ENCODE measurements at regions not wholly inside any gene's neighbourhood (a gene's known extent, or its start where the extent isn't known, plus 50 kb on each side); places are given as distances from the start of the nearest gene placed in this dataset.
A peak's percentile ranks its signal among the peaks of the same experiment; 100 is the strongest.
"Not testable (repeated sequence)": the region's sequence is repeated elsewhere in the genome, so short reads cannot be mapped to it uniquely, and the experiment has no call there.

- DNase-seq: no peak
These were observed 173.0 kb downstream of the EBLN2 start for GRCh38 chr3:73234354-73235014.

DNA sequence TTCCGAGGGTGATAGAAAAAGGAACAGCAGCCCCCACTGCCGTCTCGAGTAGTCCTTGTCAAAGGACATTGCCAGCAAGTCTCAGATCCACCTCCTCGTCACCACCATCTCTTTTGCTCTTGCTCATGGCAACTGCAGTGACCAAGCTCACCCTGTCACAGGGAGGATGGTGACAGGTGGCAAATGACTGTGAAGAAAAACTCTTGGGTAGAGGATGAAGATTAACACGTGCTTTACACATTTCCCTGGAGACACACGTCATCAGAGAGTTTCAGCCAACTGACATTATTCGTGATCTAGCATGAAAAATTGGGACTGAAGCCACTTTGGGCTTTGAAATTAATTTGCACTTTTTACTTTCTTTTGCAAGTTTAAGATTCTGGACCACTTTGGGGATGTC is 174.3 kb downstream of the EBLN2 start:
- no peak for DNase-seq

DNA sequence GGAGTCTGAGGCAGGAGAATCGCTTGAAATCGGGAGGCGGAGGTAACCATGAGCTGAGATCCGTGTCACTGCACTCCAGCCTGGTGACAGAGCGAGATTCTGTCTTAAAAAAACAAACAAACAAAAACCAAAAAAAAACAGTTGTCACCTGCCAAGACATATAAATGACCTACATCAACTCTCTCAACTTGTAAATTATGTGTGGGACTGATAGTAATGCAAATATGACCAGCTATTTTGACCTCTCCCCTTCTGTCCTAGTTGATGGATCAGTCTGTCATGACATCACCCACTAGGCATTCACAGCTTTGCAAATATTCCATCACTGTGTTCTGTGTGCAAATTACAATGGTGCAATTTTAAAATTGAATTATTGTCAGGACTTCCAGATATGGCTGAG is 175.4 kb downstream of the EBLN2 start:
- DNase-seq: no peak

- no peak for DNase-seq
These were observed 182.3 kb downstream of the EBLN2 start for GRCh38 chr3:73243740-73244139.

DNA sequence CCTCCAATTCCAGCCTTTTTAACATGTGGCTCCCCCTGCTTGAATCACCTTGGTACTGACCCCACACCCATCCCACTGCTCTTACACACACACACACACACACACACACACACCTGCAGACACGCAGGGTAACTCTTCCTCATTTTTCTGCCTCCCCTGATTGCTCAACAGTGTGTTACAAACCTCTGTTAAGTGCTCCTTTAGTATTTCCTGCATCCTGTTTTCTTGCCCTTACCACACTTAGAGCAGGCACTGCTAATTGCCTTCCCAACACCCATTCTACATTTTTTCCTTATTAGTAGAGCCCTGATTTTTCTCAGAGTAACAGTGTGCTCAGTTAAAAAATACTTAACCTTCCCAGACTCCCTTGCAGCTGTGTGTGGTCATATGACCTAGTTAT is 184.0 kb downstream of the EBLN2 start:
- no peak for DNase-seq

- no peak for DNase-seq
These were observed 187.6 kb downstream of the EBLN2 start for GRCh38 chr3:73249047-73249446.

DNA sequence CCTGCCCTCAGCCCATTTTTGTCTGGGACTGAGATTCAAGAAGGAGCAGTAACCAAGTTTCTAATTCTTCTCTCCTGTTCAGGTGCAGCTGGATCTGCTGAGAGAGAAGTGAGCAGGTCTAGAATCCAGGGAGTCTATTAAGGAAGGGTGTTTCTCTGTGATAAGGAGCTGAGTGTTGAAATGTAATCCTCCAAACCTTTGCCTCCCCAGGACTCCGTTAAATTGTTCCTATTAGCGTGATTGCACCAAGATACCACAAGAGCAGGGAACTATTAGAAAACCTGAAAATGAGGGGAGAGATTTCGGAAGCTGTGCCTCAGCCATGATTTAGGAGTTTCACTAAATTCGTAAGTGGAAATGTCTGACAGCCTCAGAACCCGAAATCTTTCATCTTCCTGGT is 192.6 kb downstream of the EBLN2 start:
- DNase-seq: no peak

DNA sequence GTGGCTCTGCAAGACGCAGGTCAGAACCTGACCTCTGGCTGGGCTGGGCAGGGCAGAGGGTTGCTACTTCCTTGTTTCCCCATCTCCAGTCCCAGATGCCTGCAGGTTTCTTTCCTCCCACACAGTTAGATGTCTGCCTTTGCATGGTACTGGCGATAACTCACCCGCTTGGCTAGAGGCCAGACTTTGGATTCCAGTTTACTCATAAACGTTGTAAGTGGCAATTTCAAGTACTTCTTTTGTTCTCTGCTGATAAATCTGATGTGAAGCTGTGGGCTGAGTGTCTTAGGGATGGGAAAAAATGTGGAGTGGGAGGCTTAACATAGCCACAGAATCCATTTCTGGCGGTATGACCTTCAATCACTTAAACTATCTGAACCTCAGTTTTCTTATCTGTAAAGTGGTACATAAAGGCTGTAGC is 194.2 kb downstream of the EBLN2 start:
- DNase-seq: peak; percentile 38 to 44

DNA sequence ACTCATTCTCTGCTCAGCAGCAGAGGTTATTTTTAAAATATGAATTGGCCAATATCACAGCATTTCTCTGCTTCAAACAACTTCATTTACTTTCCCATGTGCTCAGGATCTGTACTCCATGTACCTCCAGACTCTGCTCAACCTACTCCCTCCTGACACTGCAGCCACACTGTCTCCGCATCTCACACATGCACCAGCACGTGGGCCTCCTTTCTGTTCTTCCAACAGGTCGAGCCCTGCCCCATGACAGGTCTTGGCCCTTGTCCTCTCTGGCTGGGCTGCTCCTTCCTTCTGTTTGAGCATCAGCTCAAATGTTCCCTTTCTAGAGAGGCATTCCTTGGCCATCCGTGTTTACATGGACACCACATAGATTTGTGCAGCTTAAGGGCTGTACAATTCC is 195.7 kb downstream of the EBLN2 start:
- DNase-seq: no peak

GRCh38 chr3:73258057-73258456 is 196.6 kb downstream of the EBLN2 start:
- DNase-seq: no peak

- DNase-seq: no peak
These were observed 197.8 kb downstream of the EBLN2 start for GRCh38 chr3:73259291-73259690.

- no peak for DNase-seq
These were observed 198.4 kb downstream of the EBLN2 start for GRCh38 chr3:73259856-73260255.

DNA sequence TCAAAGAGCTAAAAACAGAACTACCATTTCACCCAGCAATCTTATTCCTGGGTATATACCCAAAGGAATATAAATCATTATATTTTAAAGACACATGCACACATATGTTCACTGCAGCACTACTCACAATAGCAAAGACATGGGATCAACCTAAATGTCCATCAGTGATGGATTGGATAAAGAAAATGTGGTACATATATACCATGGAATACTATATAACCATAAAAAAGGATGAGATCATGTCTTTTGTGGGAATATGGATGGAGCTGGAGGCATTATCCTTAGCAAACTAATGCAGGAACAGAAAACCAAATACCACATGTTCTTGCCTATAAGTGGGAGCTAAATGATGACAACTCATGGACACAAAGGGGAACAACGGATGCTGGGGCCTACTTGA is 205.1 kb downstream of the EBLN2 start:
- DNase-seq: not testable (repeated sequence)

- DNase-seq: not testable (repeated sequence)
These were observed 207.7 kb downstream of the EBLN2 start for GRCh38 chr3:73269126-73269525.

GRCh38 chr3:73270839-73271483 is 209.5 kb downstream of the EBLN2 start:
- no peak for DNase-seq

- DNase-seq: no peak
These were observed 211.9 kb downstream of the EBLN2 start for GRCh38 chr3:73273341-73273740.

- DNase-seq: no peak
These were observed 219.3 kb downstream of the EBLN2 start for GRCh38 chr3:73280746-73281145.

GRCh38 chr3:73284472-73284871 is 223.0 kb downstream of the EBLN2 start:
- DNase-seq: no peak

GRCh38 chr3:73291541-73291940 is 230.1 kb downstream of the EBLN2 start:
- DNase-seq: no peak

DNA sequence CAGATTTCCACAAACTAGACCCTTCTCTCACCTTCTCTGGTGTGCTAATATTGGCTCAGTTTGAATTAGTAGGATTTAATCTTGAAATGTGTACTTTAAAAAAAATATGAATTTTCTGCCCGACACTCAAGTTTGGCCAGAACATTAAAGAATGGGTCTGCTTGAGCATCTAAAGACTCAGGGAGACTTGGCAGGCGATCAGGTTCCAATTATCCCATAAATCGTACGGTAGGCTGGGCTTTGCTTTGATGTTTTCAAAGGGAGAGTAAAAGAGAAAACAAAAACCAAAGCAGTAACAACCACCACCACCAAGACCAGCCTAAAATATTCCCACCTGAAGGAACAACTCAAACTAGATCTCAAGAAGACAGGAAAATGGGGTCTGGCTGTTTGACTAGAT is 230.8 kb downstream of the EBLN2 start:
- DNase-seq: no peak

DNA sequence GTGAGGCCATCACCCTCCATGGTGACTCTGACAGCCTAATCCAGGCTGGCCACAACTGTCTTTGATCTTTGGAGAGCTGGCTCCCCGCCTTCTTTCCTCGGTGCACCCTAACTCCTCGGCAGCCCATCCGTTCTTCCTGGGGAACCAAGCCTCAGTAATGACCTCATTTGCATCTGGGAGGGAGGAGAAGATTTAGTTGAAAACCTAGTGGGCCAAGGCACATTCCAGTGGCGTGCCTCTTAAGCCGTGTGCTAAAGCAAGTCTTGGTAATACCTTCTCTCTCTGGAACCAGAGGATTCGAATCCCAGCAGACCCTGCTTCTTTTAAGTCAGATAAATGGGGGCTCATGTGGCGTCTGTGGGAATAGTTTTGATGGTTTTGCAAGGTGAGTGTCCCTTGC is 233.1 kb downstream of the EBLN2 start:
- DNase-seq: no peak

GRCh38 chr3:73295876-73296635 is 234.6 kb downstream of the EBLN2 start:
- DNase-seq: no peak

- DNase-seq: no peak
These were observed 235.4 kb downstream of the EBLN2 start for GRCh38 chr3:73296859-73297258.

All from Kasumi-1 (cell line).